ENCODE measurements at regions not wholly inside any gene's neighbourhood (a gene's known extent, or its start where the extent isn't known, plus 50 kb on each side); places are given as distances from the start of the nearest gene placed in this dataset.

DNA sequence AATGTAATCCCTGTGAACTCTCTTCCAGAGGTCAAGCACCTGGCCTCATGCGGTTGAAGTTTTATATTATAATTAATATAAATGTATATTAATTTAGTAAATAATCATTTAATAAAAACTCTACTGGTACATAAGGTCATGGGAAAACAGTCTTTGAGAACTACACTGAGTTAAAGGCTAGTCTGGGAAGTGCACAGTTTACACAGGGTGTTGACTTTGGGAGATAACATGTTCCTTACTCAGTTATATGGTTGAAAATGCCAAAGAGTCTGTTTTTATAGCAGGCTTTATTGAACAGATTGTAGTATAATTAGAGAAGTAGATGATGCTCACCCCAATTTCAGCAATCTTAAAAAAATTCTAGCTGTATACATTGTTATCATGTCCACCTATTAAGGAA, 735.9 kb downstream of the GATA3 start:
- TF ChIP-seq, protein P1, sequence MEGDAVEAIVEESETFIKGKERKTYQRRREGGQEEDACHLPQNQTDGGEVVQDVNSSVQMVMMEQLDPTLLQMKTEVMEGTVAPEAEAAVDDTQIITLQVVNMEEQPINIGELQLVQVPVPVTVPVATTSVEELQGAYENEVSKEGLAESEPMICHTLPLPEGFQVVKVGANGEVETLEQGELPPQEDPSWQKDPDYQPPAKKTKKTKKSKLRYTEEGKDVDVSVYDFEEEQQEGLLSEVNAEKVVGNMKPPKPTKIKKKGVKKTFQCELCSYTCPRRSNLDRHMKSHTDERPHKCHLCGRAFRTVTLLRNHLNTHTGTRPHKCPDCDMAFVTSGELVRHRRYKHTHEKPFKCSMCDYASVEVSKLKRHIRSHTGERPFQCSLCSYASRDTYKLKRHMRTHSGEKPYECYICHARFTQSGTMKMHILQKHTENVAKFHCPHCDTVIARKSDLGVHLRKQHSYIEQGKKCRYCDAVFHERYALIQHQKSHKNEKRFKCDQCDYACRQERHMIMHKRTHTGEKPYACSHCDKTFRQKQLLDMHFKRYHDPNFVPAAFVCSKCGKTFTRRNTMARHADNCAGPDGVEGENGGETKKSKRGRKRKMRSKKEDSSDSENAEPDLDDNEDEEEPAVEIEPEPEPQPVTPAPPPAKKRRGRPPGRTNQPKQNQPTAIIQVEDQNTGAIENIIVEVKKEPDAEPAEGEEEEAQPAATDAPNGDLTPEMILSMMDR (IDR thresholded peaks at IDR 0.05; ENCODE audit: poor library complexity): no peak
- TF ChIP-seq EZH2 (IDR thresholded peaks at IDR 0.05; ENCODE audit: borderline replicate concordance) (no peak), EZH2phosphoT487 (IDR thresholded peaks at IDR 0.05; ENCODE audit: low read depth, severe bottlenecking, unreplicated experiment) (no peak)
